Neural cell (in vitro differentiated cells): ENCODE measurements at regions not wholly inside any gene's neighbourhood (a gene's known extent, or its start where the extent isn't known, plus 50 kb on each side); places are given as distances from the start of the nearest gene placed in this dataset.

Source experiments
- H2AFZ ChIP-seq: fragments of 200-600, 300-800 bp; sonication (generic), shearing (Covaris generic); 2 replicates; pipeline ENCODE4 v1.6.0; 2014; ENCODE audit warnings: low read depth, mild to moderate bottlenecking, antibody characterized with exemption, low read length, moderate library complexity
- H3F3A ChIP-seq: fragments of 200-600 bp; shearing (Covaris generic); 2 replicates; pipeline ENCODE4 v1.6.1; 2016; ENCODE audit warnings: mild to moderate bottlenecking, moderate library complexity, mixed read lengths, antibody characterized with exemption, low read length; ENCODE audit not compliant: insufficient read depth, poor library complexity, severe bottlenecking
- H3K27ac ChIP-seq: fragments of 200-600, 300-800 bp; sonication (generic), shearing (Covaris generic); 2 replicates; pipeline ENCODE4 v1.5.1; 2014; ENCODE audit warnings: mild to moderate bottlenecking, low read length, moderate library complexity
- H3K27me3 ChIP-seq: fragments of 300-800, 200-600 bp; sonication (generic), shearing (Covaris generic); 2 replicates; pipeline ENCODE4 v1.6.0; 2014; ENCODE audit warnings: mild to moderate bottlenecking, low read depth, low read length, moderate library complexity; ENCODE audit not compliant: insufficient read depth
- H3K36me3 ChIP-seq: fragments of 300-800, 200-600 bp; sonication (generic), shearing (Covaris generic); 2 replicates; pipeline ENCODE4 v1.5.1; 2014; ENCODE audit warnings: mild to moderate bottlenecking, antibody characterized with exemption, low read length, moderate library complexity; ENCODE audit not compliant: insufficient read depth
- H3K4me2 ChIP-seq: fragments of 300-800, 200-600 bp; sonication (generic), shearing (Covaris generic); 2 replicates; pipeline ENCODE4 v1.6.0; 2014; ENCODE audit warnings: mild to moderate bottlenecking, low read length
- H3K4me3 ChIP-seq: fragments of 300-800, 200-600 bp; sonication (generic), shearing (Covaris generic); 2 replicates; pipeline ENCODE4 v1.5.1; 2014; ENCODE audit warnings: mild to moderate bottlenecking, low read length, moderate library complexity
- H3K79me2 ChIP-seq: fragments of 200-600 bp; shearing (Covaris generic); replicated peaks from 2 replicates; pipeline ENCODE4 v1.6.0; 2014; ENCODE audit warnings: mild to moderate bottlenecking, low read length, moderate library complexity; ENCODE audit not compliant: insufficient read depth
- H3K9ac ChIP-seq: fragments of 300-800, 200-600 bp; sonication (generic), shearing (Covaris generic); 2 replicates; pipeline ENCODE4 v1.6.1; 2016; ENCODE audit warnings: mild to moderate bottlenecking, low read length, mixed read lengths
- H3K9me2 ChIP-seq: fragments of 200-600 bp; shearing (Covaris generic); 2 replicates; pipeline ENCODE4 v1.6.1; 2016; ENCODE audit warnings: mild to moderate bottlenecking, low read length, mixed read lengths; ENCODE audit not compliant: insufficient read depth
- H3K9me3 ChIP-seq: fragments of 200-600, 300-800 bp; sonication (generic), shearing (Covaris generic); 2 replicates; pipeline ENCODE4 v1.6.1; 2016; ENCODE audit warnings: mild to moderate bottlenecking, mixed run types, low read length, moderate library complexity, mixed read lengths
- H4K20me1 ChIP-seq: fragments of 200-600 bp; shearing (Covaris generic); 2 replicates; pipeline ENCODE4 v1.6.1; 2016; ENCODE audit warnings: mild to moderate bottlenecking, mixed run types; ENCODE audit not compliant: insufficient read depth
- EP300 ChIP-seq: fragments of 450-650 bp; conservative IDR thresholded peaks from 2 replicates; pipeline ENCODE4 v1.6.1; 2014; ENCODE audit warnings: antibody characterized with exemption, mild to moderate bottlenecking, moderate library complexity; ENCODE audit not compliant: poor library complexity, severe bottlenecking
- EZH2 ChIP-seq: fragments of 200-600, 300-800 bp; shearing (Covaris generic), sonication (generic); IDR thresholded peaks from 2 replicates; pipeline ENCODE4 v1.6.1; 2014; ENCODE audit warnings: antibody characterized with exemption, low read length, borderline replicate concordance, mild to moderate bottlenecking; ENCODE audit not compliant: insufficient read depth, poor library complexity, severe bottlenecking
- MXI1 ChIP-seq: fragments of 450-650 bp; conservative IDR thresholded peaks from 2 replicates; pipeline ENCODE4 v1.6.1; 2014; ENCODE audit warnings: antibody characterized with exemption, mild to moderate bottlenecking; ENCODE audit not compliant: poor library complexity, severe bottlenecking
- POLR2AphosphoS5 ChIP-seq: IDR thresholded peaks from 2 replicates; pipeline ENCODE4 v1.6.1; 2012
- RAD21 ChIP-seq: fragments of 450-650 bp; conservative IDR thresholded peaks from 2 replicates; pipeline ENCODE4 v1.6.1; 2014; ENCODE audit warnings: antibody characterized with exemption, mild to moderate bottlenecking, moderate library complexity
- SMC3 ChIP-seq: fragments of 450-650 bp; conservative IDR thresholded peaks from 2 replicates; pipeline ENCODE4 v1.6.1; 2014; ENCODE audit warnings: antibody characterized with exemption, mild to moderate bottlenecking, moderate library complexity; ENCODE audit not compliant: poor library complexity
- TAF1 ChIP-seq: IDR thresholded peaks from 2 replicates; pipeline ENCODE4 v1.6.1; 2012; ENCODE audit warnings: low read depth
- TF ChIP-seq, protein P1 (sequence below): fragments of 450-650 bp; IDR thresholded peaks from 2 replicates; pipeline ENCODE4 v1.5.1; 2014; ENCODE audit warnings: antibody characterized with exemption, mild to moderate bottlenecking, moderate library complexity; ENCODE audit not compliant: poor library complexity, severe bottlenecking
- TF ChIP-seq, protein P2 (sequence below): IDR thresholded peaks from 2 replicates; pipeline ENCODE4 v1.6.1; 2012; ENCODE audit warnings: borderline replicate concordance

DNA sequence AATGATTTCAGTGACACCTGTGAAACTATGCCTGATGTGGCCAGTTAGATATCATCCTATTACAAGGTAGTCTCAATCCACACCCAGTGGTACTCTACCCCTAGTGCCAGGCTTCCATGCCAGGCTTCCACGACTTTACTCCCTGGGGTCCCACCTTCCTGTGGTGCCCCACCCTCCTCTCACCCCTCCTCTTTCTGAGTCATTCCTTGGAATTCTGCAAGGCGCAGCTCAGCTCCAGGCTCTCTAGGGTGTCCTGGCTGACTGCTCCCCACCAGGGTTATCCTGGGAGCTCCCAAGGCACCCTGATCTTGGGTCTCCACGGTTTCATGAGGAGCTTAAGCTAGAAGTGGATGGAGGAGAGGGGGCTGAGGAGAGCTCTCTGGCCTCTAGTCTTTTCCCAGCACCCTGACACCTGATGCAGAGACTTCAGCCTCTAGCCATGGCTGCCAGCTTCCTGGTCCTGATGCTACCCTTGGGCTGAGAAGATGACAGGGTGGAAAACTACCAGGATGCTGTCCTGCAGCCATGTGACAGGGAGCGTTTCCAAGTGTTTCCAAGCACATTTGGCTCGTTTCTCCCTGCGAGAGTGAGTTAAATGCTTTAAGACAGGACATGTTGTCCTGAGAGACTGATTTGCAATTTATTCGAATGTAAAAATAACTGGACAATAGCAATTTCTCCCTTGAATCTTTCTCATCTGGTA is 1461.2 kb downstream of the TBC1D22A start:
- Histone ChIP-seq H3K27ac (no peak overlapping the region), H3K9ac (no peak overlapping the region), H3F3A (no peaks in the 10 kb centered on the region), H4K20me1 (no peaks in the 10 kb centered on the region), H3K4me2 (no peak overlapping the region), H3K36me3 (no peaks in the 10 kb centered on the region), H3K27me3 (no peaks in the 10 kb centered on the region), H3K9me3 (no peaks in the 10 kb centered on the region), H2AFZ (no peak overlapping the region), H3K9me2 (no peaks in the 10 kb centered on the region), H3K4me3 (no peak overlapping the region), H3K79me2 (no peaks in the 10 kb centered on the region)
- TF ChIP-seq EZH2, result no peak
- no peak for TF ChIP-seq MXI1
- TF ChIP-seq TAF1, result no peak
- no peak for TF ChIP-seq SMC3
- no peak for TF ChIP-seq POLR2AphosphoS5
- TF ChIP-seq, protein P1, sequence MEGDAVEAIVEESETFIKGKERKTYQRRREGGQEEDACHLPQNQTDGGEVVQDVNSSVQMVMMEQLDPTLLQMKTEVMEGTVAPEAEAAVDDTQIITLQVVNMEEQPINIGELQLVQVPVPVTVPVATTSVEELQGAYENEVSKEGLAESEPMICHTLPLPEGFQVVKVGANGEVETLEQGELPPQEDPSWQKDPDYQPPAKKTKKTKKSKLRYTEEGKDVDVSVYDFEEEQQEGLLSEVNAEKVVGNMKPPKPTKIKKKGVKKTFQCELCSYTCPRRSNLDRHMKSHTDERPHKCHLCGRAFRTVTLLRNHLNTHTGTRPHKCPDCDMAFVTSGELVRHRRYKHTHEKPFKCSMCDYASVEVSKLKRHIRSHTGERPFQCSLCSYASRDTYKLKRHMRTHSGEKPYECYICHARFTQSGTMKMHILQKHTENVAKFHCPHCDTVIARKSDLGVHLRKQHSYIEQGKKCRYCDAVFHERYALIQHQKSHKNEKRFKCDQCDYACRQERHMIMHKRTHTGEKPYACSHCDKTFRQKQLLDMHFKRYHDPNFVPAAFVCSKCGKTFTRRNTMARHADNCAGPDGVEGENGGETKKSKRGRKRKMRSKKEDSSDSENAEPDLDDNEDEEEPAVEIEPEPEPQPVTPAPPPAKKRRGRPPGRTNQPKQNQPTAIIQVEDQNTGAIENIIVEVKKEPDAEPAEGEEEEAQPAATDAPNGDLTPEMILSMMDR, result no peak
- TF ChIP-seq, protein P2, sequence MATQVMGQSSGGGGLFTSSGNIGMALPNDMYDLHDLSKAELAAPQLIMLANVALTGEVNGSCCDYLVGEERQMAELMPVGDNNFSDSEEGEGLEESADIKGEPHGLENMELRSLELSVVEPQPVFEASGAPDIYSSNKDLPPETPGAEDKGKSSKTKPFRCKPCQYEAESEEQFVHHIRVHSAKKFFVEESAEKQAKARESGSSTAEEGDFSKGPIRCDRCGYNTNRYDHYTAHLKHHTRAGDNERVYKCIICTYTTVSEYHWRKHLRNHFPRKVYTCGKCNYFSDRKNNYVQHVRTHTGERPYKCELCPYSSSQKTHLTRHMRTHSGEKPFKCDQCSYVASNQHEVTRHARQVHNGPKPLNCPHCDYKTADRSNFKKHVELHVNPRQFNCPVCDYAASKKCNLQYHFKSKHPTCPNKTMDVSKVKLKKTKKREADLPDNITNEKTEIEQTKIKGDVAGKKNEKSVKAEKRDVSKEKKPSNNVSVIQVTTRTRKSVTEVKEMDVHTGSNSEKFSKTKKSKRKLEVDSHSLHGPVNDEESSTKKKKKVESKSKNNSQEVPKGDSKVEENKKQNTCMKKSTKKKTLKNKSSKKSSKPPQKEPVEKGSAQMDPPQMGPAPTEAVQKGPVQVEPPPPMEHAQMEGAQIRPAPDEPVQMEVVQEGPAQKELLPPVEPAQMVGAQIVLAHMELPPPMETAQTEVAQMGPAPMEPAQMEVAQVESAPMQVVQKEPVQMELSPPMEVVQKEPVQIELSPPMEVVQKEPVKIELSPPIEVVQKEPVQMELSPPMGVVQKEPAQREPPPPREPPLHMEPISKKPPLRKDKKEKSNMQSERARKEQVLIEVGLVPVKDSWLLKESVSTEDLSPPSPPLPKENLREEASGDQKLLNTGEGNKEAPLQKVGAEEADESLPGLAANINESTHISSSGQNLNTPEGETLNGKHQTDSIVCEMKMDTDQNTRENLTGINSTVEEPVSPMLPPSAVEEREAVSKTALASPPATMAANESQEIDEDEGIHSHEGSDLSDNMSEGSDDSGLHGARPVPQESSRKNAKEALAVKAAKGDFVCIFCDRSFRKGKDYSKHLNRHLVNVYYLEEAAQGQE, result no peak

DNA sequence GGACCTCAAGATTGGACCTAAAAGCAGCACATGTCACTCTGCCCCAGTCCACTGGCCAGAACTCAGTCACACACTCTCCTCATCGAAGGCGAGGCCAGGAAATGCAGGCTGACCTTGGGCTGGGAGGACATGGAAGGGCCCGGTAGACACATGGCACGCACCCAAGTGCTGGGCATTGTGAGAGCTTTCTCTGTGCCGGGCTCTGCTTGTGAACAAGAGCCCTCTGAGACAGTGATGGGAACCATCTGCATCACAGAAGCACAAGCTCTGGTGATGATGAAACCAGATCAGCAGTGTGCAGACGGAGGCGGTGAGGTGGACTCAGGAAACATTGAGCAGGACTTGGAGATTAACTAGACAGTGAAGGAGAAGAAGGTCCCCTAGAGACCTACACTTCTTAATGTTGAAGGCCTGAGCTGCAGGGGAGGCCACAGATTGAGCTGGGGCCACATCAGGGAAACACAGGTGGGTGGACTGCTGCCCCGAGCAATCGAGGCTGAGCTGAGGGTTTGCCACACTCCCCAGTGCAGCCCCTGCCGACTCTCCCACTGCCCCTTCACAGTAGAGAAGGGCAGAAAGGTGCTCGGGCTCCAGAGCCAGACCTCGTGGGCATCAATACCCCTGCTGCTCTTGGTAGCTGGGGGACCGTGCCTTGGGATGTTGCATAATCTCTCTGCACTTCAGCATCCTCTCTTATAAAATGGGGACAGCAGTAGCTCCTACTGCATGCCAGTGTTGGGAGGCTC is 1460.5 kb downstream of the TBC1D22A start:
- no peak overlapping the region for H3K9ac ChIP-seq
- H3F3A ChIP-seq, result no peaks in the 10 kb centered on the region
- no peaks in the 10 kb centered on the region for H3K27me3 ChIP-seq
- no peaks in the 10 kb centered on the region for H3K9me2 ChIP-seq
- no peak for TF ChIP-seq RAD21
- no peak for TF ChIP-seq EP300
- TF ChIP-seq, protein P1, result no peak
- TF ChIP-seq, protein P2, result no peak
- no peak for TF ChIP-seq SMC3
- no peak for TF ChIP-seq POLR2AphosphoS5
- no peak for TF ChIP-seq MXI1
- no peak for TF ChIP-seq EZH2
- TF ChIP-seq TAF1, result no peak
- no peak overlapping the region for H3K27ac ChIP-seq
- no peaks in the 10 kb centered on the region for H3K9me3 ChIP-seq
- no peak overlapping the region for H3K4me2 ChIP-seq
- no peak overlapping the region for H2AFZ ChIP-seq
- no peaks in the 10 kb centered on the region for H4K20me1 ChIP-seq
- no peak overlapping the region for H3K4me3 ChIP-seq
- no peaks in the 10 kb centered on the region for H3K36me3 ChIP-seq
- H3K79me2 ChIP-seq, result no peaks in the 10 kb centered on the region
